HG03108 (cell line): ENCODE measurements at regions not wholly inside any gene's neighbourhood (a gene's known extent, or its start where the extent isn't known, plus 50 kb on each side); places are given as distances from the start of the nearest gene placed in this dataset.
"Not testable (repeated sequence)": the region's sequence is repeated elsewhere in the genome, so short reads cannot be mapped to it uniquely, and the experiment has no call there.

Source experiments
- ATAC-seq: cut with Tn5 transposase; IDR thresholded peaks from one replicate; pipeline ENCODE4 v1.9.1; 2021; ENCODE audit warnings: moderate library complexity; ENCODE audit not compliant: unreplicated experiment

DNA sequence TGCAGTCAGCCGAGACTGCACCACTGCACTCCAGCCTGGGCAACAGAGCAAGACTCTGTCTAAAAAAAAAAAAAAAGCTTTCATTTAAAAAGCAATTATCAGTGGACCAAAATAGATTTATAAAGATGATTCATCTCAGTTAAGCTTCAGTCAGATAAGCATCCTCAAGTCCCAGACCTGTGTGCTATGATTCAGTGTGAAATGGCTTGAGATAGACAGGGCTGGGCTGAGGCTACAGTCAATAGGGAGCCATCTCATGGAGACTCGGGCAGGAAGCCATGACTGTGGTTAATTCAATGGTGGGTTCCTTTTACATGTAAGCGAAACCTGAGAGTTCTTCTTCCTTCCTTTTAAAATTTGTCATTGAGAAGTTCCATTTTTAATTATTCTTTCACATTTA is 276.0 kb downstream of the TFAP2A start:
- ATAC-seq = no peak

DNA sequence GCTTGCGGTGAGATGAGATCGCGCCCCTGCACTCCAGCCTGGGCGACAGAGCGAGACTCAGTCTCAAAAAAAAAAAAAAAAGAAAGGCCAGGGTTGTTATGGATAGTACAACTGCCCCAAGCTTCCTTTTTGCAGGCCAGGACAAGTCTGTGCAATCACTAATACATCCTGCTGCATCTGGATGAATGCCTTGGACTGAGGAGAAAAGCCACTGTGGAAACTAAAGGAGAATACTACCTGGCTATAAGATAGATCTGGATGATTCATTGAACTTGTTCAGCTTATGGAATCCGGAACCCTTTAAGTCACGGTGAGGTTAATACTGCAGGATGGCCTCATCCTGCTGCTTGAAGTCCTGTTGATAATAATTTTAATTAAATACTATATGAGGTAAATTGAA is 278.2 kb downstream of the TFAP2A start:
- ATAC-seq = no peak

DNA sequence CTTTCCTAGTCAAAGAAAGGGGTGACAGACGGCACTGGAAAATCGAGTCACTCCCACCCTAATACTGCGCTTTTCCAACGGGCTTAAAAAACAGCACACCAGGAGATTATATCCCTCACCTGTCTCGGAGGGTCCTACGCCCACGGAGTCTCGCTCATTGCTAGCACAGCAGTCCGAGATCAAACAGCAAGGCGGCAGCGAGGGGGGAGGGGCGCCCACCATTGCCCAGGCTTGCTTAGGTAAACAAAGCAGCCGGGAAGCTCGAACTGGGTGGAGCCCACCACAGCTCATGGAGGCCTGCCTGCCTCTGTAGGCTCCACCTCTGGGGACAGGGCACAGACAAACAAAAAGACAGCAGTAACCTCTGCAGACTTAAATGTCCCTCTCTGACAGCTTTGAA is 280.7 kb downstream of the TFAP2A start:
- not testable (repeated sequence) for ATAC-seq

DNA sequence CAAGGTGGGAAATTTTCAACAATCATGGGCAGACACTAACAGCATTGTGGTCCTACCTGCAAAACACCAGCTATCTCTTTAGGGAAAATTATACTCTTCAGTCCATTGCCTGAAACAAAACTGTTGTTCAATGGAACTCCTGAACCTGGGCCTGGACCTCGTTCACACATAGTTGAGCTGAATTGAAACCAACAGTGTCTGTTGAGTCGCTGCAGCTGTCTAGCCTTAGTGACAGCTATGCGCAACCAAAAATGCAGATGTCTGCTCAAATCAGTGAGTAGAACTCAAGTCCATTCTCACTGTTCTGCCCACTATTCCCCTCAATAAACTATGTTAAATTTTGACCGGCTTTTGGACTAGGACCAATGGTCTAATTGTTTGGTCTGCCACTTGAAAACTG is 286.2 kb downstream of the TFAP2A start:
- no peak for ATAC-seq

DNA sequence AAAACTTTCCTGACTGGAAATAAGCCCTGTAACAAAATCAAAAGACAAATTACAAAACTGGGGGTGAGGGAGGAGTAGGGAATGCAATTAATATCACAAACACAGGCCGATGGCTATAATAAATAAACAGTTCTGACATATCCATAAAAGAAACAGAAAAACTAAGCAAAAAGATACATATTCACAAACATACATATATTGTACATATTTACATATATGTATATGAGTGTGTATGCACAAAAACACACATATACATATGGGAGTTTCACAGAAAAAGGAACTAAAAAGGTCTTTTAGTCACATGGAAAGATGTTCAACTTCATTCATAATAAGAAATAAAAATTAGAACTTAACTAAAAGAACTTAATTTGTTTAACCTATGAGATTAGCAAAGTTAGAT is 292.7 kb downstream of the TFAP2A start:
- ATAC-seq = no peak

DNA sequence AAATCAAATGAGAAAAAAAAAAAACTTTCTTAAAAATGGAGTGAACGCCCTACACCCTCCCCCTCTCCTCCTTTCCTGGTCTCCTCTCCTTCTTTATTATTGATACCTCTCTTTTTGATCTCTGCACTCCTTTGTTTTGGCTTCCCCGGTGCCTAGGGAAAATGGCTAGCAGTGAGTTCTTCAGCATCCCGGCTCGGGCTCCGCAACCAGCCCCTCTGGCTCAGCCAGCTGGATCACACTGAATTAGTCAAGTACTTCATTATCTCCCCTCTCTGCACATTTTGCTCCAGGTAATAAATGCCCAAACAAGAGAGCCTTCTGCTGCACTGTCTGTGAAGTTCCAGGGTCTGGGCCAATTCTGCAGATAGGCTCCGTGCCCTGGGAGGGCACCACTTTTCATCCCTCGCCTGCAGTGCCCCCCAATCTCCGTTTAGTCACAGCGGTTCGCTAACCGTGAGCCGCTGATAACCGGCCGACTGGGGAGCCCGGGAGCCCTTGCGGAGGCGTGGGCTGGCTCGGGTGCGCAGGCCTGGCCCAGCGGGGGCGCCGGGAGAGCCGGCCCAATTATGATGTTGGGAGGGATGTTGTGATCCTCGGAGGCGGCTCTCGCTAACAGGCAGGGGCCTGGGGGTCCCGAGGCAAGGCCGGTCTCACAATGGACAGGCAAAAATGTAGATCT is 301.9 kb downstream of the TFAP2A start:
- no peak for ATAC-seq

DNA sequence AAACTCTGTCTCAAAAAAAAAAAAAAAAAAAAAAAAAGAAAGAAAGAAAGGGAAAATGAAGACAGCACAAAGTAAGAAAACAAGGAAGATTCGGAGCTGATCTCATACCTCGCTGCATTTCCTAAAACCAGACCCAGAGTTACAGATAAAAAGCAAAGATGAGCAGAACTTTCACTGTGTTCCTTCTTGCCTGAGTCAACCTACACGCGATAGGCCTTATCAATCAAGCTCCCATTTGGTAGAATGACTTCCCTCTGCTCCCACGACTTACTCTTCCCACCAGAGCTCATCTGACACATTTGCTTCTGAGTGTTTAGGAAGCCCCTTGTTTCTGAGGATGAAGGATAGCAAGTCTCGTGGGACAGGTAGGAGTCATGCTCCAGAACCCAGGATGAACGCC is 302.9 kb downstream of the TFAP2A start:
- ATAC-seq = no peak

DNA sequence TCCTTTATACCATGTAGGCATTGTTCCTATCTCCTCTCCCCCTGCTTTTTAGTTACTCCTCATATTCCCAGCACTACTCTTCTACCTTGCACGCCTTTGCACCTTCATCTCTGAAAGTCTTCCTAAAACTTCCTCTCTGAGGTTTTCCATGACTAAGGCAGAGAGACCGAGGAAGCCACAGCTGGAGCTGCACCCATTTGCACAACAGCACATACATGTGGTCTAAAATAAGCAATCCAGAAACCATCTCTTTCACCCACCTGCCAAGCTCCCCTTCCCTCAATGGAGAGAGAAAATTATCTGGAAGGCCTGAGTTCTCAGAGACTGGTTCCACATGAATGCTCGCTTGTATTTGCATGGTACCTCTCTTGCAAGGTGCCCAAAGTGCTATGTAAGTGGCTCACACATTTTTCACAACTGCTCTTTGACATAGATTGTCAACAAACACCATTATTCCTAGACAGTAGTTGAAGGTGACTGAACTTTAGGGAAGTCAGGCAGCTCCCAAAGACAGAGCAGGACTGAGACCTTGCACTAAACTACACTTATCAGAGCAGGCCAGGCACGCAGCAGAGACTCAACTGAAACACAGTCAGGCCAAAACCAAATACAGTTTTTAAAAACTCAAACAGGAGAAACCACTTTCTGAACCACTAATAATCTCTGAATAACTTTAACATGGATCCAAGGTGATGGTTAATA is 313.2 kb downstream of the TFAP2A start:
- no peak for ATAC-seq

DNA sequence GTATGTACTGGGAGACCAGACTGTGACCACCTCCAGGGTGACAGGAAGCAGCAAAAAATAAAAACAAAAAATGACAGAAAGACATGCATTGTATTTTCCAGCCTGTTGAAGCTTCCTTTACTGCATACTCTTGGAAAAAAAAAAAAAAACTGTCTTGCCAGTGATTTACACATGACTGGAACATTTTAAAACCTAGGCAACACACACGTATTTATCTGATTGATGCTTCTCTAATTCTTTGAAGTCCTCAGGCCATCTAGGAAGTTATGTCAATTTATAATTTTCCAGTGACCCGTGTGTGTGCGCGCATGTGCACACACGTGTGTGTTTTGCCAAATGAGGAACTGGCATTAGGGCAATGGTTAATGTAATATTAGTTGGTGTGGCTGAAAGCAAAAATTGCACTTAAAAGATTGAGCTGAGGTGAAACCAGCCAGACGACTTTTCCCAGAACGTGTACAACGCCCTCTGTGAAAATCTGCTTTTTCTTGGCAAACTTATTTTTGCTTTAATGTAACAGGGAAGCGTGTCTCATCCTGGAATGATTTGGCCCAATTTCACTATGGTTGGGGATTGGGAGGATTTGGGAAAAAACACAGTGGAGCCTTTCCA is 315.2 kb downstream of the TFAP2A start:
- ATAC-seq = no peak

DNA sequence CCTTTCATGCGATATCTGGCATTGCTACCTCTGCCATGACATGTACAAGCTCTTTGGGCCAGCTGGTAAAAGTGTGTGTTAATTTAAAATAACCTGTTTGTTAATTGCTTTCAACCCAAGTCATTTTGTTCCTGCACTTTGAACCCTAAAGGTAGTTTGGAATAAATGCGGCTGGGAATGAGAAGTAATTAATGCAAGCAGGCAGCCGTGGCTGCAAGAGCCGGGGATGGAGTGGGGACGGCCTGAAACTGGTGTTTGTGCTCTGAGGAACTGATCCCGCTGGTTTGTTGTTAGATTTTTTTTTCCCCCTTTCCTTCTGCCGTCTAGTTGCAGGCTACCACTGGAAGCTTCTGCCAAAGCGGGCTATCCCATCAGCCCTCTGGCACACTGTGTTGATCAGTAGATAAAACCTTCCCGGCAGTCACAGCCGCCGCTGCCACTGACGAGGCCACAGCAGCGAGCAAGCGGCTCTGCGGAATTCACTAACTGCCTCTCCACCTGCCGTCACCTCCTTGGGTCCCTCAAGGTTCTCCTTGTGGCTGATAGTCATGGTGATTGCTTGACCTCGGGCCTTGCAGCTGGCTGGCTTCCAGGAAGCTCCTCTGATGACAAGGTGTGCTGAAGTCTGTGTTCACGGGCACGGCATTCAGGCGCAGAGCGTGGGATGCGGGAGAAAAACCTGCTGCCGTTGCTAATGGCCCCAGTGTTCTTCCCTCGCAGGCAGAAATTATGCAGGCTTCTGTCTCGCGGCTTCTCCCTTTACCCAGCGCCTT is 315.9 kb downstream of the TFAP2A start:
- ATAC-seq = no peak

DNA sequence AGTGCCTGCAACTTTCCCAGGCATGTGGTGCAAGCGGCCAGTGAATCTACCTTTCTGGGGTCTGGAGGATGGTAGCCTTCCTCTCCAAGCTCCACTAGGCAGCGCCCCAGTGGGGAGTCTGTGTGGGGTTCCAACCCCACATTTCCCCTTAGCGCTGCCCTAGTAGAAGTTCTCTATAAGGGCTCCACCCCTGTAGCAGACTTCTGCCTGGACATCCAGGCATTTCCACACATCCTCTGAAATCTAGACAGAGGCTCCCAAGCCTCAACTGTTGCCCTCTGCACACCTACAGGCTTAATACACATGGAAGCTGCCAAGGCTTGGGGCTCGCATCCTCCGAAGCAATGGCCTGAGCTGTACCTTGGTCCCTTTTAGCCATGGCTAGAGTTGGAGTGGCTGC is 321.6 kb downstream of the TFAP2A start:
- ATAC-seq = no peak

DNA sequence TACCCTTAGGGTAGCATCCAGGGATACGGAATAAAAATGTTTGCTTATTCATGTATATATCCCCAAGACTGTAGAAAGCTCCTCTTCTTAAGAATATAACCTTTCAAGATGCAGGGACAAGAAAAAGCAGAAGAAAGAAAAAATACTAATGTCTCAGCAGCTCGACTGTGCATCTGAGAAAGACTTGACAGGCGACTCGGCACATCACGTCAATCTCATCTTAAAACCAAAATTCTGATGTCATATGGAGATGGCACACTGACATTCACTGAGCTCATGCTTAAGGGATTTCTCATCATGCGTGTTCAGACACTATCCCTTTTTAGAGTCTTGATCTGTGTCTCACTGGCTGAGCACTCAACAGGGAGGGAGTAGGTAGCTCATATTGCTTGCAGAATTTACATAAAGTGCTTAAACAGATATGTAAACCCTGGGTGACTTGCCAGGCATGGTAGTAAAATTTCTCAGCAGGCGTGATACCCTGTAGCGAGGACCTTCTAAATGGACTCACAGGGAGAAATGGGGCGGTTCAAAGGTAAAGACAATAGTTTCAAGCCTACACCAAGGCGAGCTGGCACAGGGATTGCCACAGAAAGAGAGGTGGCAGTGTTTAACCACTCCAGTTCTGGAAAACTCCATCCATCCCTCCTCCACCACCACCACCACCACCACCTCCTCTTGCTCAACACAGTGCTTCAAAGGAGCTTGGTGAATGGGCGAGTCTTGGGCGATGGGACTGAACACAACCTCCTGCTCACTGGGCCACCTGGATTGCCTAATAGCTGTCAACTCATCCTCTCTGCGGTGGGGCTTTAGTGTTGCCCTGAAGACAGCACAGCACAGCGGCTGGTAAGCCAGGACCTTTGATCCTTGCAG is 330.5 kb downstream of the TFAP2A start:
- no peak for ATAC-seq

DNA sequence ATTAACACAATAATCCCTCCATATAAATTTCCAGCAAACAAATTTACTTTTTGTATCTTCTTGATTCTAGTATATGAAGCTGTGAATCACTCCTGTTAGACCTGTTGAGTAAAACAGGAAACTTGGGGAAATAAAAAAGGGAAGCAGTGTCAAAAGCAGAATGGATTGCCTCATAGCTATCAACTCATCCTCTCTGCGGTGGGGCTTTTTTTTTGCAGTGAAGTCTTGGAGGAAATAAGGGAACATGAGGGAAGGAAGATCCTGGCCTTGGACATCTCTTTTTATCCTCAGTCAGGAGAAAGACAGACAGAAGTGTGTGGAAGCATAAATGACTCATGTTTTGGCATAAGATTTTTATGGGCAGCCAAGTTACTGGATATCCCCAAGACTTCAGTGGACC is 332.5 kb downstream of the TFAP2A start:
- ATAC-seq = no peak

DNA sequence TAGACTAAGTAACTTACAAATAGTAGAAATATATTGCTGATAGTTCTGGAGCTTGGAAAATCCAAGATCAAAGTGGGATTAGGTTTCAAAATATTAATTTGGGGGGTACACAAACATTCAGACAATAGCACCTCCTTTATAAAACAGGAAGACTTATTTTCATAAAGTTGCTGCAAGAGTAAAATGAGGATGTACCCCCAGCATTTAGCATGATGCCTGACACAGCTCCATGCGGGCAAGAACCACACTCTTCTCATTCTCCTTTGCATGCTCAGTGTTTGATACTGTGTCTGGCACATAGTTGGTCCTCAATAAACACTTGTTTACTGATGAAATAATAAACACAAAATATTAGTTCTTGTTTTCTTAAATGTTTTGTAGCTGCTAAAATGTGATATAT is 332.9 kb downstream of the TFAP2A start:
- no peak for ATAC-seq

DNA sequence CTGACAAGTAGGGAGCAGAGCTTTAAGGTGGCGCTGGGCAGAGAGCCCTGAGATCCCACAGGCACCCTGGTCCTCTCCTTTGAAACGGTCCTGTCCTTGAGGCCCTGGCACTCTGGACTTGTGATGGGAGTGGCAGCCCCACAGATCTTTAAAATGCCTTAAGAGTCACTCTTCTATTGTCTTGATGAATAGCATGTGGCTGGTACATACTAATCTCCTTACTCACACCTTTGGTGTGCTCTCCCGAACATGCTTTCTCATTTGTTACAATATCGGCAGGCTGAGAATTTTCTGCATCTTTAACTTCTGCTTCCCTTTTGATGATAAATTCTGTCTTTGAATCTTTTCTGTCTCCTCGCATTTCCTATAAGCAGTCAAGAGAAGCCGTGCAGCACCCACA is 333.8 kb downstream of the TFAP2A start:
- ATAC-seq = no peak

DNA sequence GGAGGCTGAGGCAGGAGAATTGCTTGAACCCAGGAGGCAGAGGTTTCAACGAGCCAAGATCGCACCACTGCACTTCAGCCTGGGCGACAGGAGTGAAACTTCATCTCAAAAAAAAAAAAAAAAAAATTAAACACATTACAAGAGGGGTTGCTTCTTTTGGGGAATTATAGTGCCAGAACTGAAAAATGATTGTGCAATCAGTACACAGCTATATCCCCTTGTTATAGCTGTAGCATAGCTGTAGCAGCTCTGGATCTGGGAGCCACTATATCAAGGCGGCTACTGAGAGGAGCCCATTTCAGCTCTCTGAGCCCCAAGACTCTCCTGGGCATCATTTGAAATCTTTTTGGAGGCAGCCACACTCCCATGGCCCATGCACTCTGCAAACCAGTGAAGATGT is 334.3 kb downstream of the TFAP2A start:
- no peak for ATAC-seq

DNA sequence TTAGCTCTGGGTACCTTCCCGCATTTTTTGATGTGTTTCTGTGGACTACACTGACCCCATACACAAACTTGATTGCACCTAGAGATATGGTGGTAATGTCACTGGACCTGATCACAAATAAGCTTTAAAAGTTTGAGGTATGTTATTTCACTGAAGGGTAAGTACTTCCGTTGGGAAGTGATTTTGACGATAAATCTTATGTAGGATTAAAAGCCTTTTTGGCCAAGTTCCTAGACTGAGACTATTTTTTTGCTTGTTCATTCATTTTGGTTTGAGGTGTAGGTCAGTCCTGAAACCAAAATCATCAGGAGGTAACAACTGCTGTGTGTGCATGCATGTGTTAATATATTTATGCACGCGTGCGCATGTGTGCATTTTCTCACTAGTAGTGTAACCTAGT is 336.3 kb downstream of the TFAP2A start:
- no peak for ATAC-seq

DNA sequence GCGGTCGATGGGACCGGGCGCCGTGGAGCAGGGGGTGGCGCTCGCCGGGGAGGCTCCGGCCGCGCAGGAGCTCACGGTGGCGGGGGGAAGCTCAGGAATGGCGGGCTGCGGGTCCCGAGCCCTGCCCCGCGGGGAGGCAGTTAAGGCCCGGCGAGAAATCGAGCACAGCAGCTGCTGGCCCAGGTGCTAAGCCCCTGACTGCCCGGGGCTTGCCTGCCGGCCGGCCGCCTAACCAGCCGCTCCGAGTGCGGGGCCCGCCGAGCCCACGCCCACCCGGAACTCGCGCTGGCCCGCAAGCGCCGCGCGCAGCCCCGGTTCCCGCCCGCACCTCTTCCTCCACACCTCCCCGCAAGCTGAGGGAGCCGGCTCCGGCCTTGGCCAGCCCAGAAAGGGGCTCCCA is 340.1 kb downstream of the TFAP2A start:
- not testable (repeated sequence) for ATAC-seq

DNA sequence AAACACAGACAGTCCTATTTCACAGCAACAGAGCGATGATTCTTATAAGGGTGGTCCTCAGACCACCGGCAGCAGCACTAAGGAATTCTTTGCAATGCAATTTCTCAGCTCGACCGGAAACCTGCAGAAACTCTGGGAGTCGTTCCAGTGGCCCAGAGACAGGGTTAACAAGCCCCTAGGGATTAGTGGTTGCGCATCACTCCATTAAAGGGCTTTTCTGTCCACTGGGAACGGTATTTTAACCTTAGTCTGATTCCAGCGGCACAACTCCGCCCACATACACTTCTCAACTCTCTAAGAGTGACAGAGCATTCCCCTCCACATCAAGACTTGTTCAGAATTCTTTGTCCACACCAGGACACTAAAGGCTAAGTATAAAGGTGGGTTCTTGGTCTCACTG is 341.5 kb downstream of the TFAP2A start:
- no peak for ATAC-seq

DNA sequence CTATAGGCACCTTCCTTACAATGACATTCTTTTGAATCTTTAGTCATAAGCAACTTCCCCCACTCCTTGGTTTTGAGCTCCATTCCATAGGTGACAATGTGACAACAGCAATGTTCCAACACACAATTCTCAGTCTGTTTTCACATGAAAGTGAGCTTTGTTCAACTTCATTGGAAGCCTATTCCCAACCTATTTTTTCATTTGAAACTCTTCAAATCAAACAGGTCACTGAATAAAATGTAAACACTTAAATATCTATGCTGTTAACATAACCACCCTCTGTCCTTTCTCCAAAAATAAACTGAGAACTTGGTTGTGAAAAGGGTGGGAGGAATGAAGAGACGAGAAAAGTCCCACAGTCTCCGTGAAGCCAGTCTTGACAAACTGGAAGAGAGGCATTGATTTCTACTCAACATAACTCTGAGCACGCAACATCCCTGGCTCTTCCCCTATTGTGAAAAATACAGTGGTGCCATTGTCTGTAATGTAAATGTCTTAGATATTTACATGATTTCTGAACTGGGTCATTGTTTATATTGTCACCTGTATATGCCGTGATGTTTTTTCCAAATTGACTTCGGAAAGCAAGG is 343.1 kb downstream of the TFAP2A start:
- ATAC-seq = no peak
